Activated CD4-positive, alpha-beta T cell treated with anti-CD3 and anti-CD28 coated beads for 48 hours (primary cell): ENCODE measurements at regions not wholly inside any gene's neighbourhood (a gene's known extent, or its start where the extent isn't known, plus 50 kb on each side); places are given as distances from the start of the nearest gene placed in this dataset.
"Not testable (repeated sequence)": the region's sequence is repeated elsewhere in the genome, so short reads cannot be mapped to it uniquely, and the experiment has no call there.

Experiments
- DNase-seq: peaks from one replicate; pipeline ENCODE4 v3.0.0-alpha.2; 2020

DNA sequence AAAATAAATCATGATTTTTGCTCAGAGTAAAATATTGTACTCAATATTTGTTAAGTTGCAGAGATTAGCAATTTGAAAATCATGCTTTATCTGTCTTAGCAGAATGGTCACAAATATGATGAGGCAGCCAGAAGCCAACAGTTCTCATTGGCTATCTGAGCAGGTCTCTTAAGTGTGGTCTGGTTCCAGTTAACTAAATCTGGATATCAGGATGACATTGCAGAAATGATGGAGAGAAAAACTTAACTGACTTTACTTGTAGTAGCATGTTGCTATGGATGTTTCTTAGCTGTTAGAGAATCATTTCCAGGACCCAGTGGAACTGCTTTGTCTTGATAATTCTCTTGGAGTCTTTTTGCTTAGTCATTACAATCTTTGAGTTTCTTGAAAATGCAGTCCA, 1070.3 kb downstream of the JRKL start:
- DNase-seq: no peak

DNA sequence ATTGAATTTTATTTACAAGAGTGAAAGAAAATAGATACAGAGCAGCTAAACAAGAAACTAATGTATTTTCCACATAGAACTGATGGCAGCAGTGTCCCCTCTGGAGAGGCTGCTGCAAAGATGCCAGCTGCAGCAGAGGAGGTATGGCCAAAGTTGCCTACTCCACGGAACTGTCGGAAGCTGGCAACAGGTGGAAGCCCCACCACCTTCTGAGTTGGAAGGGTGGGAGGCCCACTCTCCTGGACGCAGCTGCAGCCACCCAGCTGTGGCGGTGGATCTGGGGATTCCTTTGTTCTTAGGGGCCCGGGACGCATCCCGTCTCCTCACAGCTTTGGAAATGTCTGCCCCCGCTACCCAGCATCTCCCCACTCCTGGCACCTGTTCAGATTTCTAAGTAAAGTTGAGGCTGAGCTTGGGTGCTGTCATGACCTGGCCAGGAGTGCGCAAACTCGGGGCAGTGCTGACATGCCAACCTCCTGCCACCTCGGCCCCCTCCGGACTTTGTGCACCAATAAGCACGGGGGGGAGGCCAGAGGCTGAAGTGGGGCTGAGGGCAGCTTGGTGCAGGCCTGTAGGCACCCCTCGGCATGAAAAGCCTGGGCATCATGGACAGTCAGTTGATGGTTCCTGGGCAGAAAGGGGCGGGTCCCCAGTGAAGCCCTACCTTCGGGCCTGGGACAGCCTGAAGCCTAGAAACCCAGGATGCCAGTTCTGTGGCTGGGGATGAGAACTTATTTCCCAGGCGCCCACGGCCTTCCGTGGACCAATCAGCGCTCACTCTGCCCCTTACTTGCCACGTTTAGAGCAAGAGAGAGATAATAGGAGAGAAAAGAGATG, 1071.4 kb downstream of the JRKL start:
- no peak for DNase-seq

DNA sequence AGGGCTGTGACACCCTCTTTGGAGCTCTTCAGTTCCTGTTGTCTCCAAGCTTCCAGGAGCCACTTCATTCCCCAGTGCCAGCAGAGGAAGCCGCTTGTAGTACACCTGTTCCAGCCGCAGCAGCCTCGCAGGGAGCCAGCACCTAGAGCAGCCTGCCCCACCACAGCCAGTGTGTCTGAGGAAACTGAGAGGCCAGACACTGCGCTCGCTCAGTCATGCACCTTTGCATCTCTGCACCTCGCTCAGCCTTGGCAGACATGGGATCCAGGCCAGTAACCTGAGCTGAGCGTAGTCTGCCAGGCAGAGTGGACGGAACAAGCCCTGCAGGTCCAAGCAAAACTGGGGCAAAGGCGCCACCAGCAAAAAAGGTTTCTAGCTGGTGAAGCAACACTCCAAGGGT, 1072.1 kb downstream of the JRKL start:
- no peak for DNase-seq

GRCh38 chr11:97463891-97464290, 1074.1 kb downstream of the JRKL start:
- DNase-seq: no peak

- no peak for DNase-seq
Observed at GRCh38 chr11:97471480-97471879, 1081.7 kb downstream of the JRKL start.

DNA sequence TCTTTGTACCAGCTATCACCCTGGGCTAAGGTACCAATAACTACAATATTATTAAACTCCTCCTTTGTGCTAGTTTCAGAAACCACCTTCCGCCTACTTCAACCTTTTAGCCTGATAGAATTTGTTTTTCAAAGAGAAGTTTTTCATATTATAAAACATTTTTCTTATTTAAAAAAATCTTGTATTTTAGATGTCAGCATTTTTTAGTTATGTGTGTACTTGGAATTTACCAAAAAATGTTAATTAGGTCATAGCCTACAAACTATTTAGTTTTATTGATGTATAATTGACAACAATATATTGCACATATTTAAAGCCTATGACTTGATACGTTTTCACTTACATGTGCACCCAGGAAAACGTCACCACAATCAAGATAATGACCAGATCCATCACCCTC, 1097.6 kb downstream of the JRKL start:
- no peak for DNase-seq

DNA sequence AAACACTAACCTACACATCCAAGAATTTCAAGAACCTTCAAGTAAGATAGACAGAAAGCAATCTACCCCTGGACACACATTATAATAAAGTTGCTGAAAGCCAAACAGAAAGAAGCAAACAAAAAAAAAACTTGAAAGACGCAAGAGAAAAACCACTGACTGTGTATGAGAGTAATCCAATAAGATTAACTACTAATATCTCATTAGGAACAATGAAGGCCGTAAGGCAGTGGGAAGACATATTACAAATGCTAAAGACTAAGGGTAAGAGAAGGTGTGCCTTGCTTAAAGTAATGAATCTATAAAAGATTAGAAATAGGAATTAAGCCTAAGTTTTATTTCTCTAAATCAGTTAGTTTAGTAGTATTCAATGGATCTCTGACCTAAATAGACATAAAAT, 1109.1 kb downstream of the JRKL start:
- no peak for DNase-seq

DNA sequence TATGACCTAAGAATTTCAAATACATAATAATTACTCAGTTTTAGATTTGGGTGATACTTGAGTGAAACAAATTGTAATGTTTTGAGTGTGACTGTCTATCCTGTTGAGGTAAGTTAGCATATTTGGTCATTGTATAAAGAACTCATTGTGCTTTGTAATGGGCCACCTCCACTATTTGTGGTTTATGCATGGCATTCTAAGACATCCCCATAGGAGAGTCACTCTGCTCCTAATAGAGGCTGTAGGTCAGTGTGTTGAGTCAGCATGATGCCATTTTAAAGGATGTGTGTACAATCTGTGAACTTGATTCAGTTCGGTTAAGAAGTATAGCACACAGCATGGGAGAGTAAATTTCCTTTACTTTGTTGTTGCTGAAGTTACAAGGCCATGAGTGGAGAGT, 1112.4 kb downstream of the JRKL start:
- DNase-seq: no peak

DNA sequence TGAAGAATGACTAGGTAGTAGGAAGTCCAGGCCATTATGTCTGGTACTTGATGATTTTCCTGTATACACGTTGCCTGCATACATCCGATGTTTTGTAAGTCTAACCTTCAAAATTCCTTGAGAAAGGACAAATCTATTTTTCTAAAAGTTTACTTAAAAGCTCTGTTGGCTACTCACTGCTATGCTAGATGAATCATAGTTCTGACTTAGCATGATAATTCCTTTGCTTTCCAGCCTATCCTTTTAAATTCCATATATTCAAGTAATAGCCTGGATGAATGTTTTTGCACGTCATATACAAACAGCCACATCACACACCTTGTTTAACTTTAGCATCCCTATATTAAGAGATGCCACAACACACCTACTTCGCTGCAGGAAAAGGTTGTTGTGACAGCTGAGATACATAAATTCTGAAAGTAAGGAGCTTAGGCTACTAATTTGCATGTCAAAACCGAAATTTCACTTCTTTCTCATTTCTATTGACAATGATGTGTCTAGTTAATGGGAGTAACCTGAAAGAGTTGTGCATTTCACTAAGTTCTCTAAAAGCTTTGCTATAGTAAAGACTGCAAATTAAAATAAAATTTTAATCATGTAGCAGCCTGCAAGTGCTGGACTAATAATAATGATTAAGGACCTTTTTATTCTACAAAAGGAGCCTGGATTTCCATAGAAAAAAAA, 1116.4 kb downstream of the JRKL start:
- DNase-seq: no peak

- DNase-seq: no peak
Observed at GRCh38 chr11:97514446-97514845, 1124.6 kb downstream of the JRKL start.

GRCh38 chr11:97516688-97517087, 1126.9 kb downstream of the JRKL start:
- DNase-seq: no peak

GRCh38 chr11:97525273-97525672, 1135.5 kb downstream of the JRKL start:
- no peak for DNase-seq

- DNase-seq: no peak
Observed at GRCh38 chr11:97537407-97538150, 1147.8 kb downstream of the JRKL start.

- no peak for DNase-seq
Observed at GRCh38 chr11:97544431-97544830, 1154.6 kb downstream of the JRKL start.

DNA sequence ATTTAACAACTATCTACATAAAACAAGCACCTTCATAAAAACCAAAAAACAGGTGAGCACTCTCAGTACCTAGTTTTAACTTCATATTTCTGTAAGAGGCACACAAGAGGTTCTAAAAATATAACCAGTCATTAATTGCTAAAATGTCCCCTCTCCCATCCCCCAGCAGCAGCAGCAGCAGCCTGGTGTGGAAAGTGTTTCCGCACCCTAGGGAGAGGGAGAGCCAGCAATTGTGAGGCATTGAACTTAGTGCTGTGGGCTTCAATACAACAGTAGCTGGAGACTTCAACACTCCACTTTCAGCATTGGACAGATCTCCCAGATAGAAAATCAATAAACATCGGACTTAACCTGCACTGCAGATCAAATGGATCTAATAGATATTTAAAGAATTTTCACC, 1158.5 kb downstream of the JRKL start:
- DNase-seq: no peak

GRCh38 chr11:97557399-97557798, 1167.6 kb downstream of the JRKL start:
- no peak for DNase-seq

DNA sequence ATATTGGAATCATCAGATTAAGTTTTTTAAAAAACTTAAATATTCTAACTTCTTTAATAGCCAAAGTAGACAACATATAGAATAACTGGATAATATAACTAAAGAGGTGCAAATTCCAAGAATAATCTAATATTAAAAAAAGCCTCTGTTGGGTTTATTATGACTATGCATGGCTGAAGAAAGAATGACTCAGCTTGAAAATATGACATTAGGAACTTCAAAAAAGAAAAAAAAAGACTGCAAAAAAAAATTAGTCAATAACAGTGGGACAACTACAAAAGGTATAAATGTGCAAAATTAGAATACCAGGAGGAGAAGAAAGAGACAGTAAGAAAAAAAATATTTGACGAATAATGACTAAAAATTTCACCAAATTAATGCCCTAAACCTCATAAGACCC, 1178.0 kb downstream of the JRKL start:
- no peak for DNase-seq

GRCh38 chr11:97570636-97571035, 1180.8 kb downstream of the JRKL start:
- no peak for DNase-seq

DNA sequence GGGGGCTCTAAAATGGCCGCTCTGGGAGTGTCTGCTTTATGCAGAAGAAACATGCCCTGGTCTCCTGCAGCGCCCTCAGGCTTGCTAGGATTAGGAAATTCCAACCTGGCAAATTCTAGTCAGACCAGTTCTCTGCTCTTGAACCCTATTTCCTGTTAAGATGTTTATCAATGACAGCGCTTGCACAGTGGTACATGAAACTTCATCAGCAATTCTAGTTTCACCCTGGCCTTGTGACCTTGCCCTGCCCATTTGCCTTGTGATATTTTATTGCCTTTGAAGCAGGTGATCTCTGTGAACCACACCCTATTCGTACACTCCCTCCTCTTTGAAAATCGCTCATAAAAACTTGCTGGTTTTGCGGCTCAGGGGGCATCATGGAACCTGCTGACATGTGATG, 1184.0 kb downstream of the JRKL start:
- DNase-seq: not testable (repeated sequence)

DNA sequence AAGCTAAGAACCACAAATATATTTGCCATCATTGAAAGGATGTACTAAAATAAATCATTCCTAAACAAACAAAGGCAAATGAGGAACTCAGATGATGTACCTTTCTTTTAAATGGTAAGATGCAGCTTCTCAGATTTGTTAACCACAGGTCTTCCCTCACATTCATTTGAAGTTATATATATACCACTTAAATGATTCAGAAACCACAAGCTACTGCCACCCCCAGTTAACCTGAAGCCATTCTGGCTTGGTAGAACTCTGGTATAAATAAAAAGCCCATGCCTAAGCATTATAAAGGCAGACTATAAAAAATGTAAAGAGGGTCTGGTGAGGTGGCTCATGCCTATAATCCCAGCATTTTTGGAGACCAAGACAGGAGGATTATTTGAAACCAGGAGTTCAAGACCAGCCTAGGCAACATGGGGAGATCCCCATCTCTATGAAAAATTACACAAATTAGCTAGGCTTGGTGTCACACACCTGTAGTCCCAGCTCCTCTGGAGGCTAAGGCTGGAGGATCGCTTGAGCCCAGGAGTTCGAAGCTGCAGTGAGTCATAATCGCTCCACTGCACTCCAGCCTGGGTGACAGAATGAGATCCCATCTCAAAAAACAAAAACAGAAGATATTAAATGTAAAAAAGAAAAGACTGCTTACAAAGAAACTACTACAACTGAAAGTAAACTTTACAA, 1185.3 kb downstream of the JRKL start:
- no peak for DNase-seq

DNA sequence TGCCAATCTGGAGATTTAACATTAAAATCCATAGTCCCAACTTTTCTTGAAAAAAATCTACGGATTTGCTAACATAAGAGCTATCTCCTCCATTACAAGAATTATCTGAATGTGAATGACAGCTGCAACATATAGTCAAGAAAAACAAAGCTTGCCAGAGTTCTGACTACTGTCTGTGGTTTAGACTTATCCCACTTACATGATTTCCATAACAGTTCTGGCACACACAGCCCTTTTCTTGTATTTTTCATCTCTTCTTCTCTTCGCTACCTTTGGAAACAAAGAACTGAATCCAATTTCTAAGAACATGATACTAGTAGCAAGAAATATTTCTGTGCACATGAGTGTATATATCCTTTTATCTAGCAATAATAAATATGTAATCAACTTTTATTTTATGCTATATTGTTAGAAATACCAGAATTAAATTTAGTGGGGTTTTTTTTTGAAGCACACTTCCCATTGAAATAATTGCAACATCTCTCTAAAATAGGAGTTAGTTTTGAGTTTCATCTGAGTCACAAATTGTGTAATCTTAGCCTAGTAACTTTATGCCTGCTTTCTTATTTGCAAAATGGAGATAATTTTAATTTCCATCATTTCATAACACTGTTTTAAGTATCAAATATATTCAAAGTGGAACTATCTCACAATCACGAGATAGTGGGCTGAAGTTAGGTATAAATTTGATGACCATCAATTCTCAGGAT, 1217.6 kb downstream of the JRKL start:
- no peak for DNase-seq

GRCh38 chr11:97610000-97610399, 1220.2 kb downstream of the JRKL start:
- DNase-seq: no peak

DNA sequence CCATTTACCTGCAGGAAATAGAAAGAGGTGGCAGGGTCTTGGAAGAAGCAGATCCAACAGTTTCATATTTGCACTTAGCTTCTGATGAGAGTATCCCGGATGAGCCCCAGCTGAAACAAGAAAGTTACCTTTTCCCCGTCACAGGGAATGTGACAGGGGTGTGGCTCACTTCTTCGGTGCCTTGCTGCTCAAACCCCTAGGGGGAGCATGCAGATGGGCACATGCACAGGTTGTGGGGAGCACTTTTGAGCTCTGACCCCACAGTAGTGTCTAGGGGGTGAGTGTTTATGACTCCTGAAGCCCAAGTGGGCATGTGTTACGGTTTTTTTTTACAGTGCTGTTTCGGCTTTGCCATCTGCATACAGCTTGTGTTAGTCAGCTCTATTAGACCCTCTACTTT, 1221.0 kb downstream of the JRKL start:
- DNase-seq: no peak
